ENCODE measurements at regions not wholly inside any gene's neighbourhood (a gene's known extent, or its start where the extent isn't known, plus 50 kb on each side); places are given as distances from the start of the nearest gene placed in this dataset.

GRCh38 chr2:20514596-20515269, 67.9 kb downstream of the RHOB start:
- Mint-ChIP-seq H3K4me3 (ENCODE audit: low read depth) (no peak overlapping the region), H3K4me1 (ENCODE audit: low read depth) (peaks cover 10% of the 10 kb centered on the region), H3K9me3 (peaks cover 4% of the 10 kb centered on the region), H3K27me3 (ENCODE audit: low read depth) (peaks cover 2% of the 10 kb centered on the region), H3K27ac (no peak overlapping the region), H3K36me3 (ENCODE audit: low read depth) (no peaks in the 10 kb centered on the region)
- intact Hi-C loops (cut with micrococcal nuclease) = no loop called here
- DNase-seq (ENCODE audit: low spot score) = no peak

GRCh38 chr2:20515290-20516220, 68.7 kb downstream of the RHOB start:
- Mint-ChIP-seq H3K27ac (no peak overlapping the region), H3K4me3 (ENCODE audit: low read depth) (no peak overlapping the region), H3K4me1 (ENCODE audit: low read depth) (peaks cover 8% of the 10 kb centered on the region), H3K36me3 (ENCODE audit: low read depth) (no peaks in the 10 kb centered on the region), H3K9me3 (peaks cover 4% of the 10 kb centered on the region), H3K27me3 (ENCODE audit: low read depth) (peaks cover 2% of the 10 kb centered on the region)
- no peak for DNase-seq (ENCODE audit: low spot score)
- intact Hi-C loops (cut with micrococcal nuclease) = no loop called here

GRCh38 chr2:20516291-20516645, 69.4 kb downstream of the RHOB start:
- intact Hi-C loops (cut with micrococcal nuclease) = no loop called here
- Mint-ChIP-seq H3K36me3 (ENCODE audit: low read depth) (no peaks in the 10 kb centered on the region), H3K4me1 (ENCODE audit: low read depth) (peaks cover 8% of the 10 kb centered on the region), H3K27me3 (ENCODE audit: low read depth) (peaks cover 2% of the 10 kb centered on the region), H3K4me3 (ENCODE audit: low read depth) (no peak overlapping the region), H3K27ac (no peak overlapping the region), H3K9me3 (peaks cover 4% of the 10 kb centered on the region)
- DNase-seq (ENCODE audit: low spot score) = no peak

- Mint-ChIP-seq H3K27ac (peak overlapping the region; percentile 13), H3K4me1 (ENCODE audit: low read depth) (peaks cover 8% of the 10 kb centered on the region), H3K9me3 (peaks cover 4% of the 10 kb centered on the region), H3K36me3 (ENCODE audit: low read depth) (no peaks in the 10 kb centered on the region), H3K4me3 (ENCODE audit: low read depth) (no peak overlapping the region), H3K27me3 (ENCODE audit: low read depth) (peaks cover 2% of the 10 kb centered on the region)
- no peak for DNase-seq (ENCODE audit: low spot score)
- intact Hi-C loops (cut with micrococcal nuclease) = no loop called here
These were observed 69.9 kb downstream of the RHOB start for GRCh38 chr2:20516646-20517341.

GRCh38 chr2:20519309-20519708, 72.4 kb downstream of the RHOB start:
- no peak for DNase-seq (ENCODE audit: low spot score)
- H3K4me3 Mint-ChIP-seq (ENCODE audit: low read depth) = no peak overlapping the region
- peaks cover 2% of the 10 kb centered on the region for H3K27me3 Mint-ChIP-seq (ENCODE audit: low read depth)
- no peak overlapping the region for H3K27ac Mint-ChIP-seq
- peaks cover 8% of the 10 kb centered on the region for H3K4me1 Mint-ChIP-seq (ENCODE audit: low read depth)
- intact Hi-C loops (cut with micrococcal nuclease) = no loop called here
- H3K9me3 Mint-ChIP-seq = peaks cover 4% of the 10 kb centered on the region
- no peaks in the 10 kb centered on the region for H3K36me3 Mint-ChIP-seq (ENCODE audit: low read depth)

GRCh38 chr2:20520128-20520527, 73.3 kb downstream of the RHOB start:
- no peaks in the 10 kb centered on the region for H3K36me3 Mint-ChIP-seq (ENCODE audit: low read depth)
- no peak overlapping the region for H3K4me3 Mint-ChIP-seq (ENCODE audit: low read depth)
- DNase-seq (ENCODE audit: low spot score) = no peak
- H3K27ac Mint-ChIP-seq = no peak overlapping the region
- peaks cover 8% of the 10 kb centered on the region for H3K4me1 Mint-ChIP-seq (ENCODE audit: low read depth)
- H3K27me3 Mint-ChIP-seq (ENCODE audit: low read depth) = peaks cover under 1% of the 10 kb centered on the region
- H3K9me3 Mint-ChIP-seq = peaks cover under 1% of the 10 kb centered on the region
- intact Hi-C loops (cut with micrococcal nuclease) = no loop called here

GRCh38 chr2:20521193-20521592, 74.3 kb downstream of the RHOB start:
- Mint-ChIP-seq H3K4me1 (ENCODE audit: low read depth) (peaks cover 8% of the 10 kb centered on the region), H3K9me3 (no peaks in the 10 kb centered on the region), H3K36me3 (ENCODE audit: low read depth) (no peaks in the 10 kb centered on the region), H3K27ac (no peak overlapping the region), H3K27me3 (ENCODE audit: low read depth) (no peaks in the 10 kb centered on the region), H3K4me3 (ENCODE audit: low read depth) (no peak overlapping the region)
- intact Hi-C loops (cut with micrococcal nuclease) = no loop called here
- no peak for DNase-seq (ENCODE audit: low spot score)

- Mint-ChIP-seq H3K36me3 (ENCODE audit: low read depth) (no peaks in the 10 kb centered on the region), H3K27me3 (ENCODE audit: low read depth) (no peaks in the 10 kb centered on the region), H3K9me3 (no peaks in the 10 kb centered on the region), H3K4me1 (ENCODE audit: low read depth) (peaks cover 3% of the 10 kb centered on the region), H3K27ac (no peak overlapping the region), H3K4me3 (ENCODE audit: low read depth) (no peak overlapping the region)
- intact Hi-C loops (cut with micrococcal nuclease) = no loop called here
- DNase-seq (ENCODE audit: low spot score) = no peak
These were observed 74.9 kb downstream of the RHOB start for GRCh38 chr2:20521682-20522189.

- Mint-ChIP-seq H3K36me3 (ENCODE audit: low read depth) (no peaks in the 10 kb centered on the region), H3K4me3 (ENCODE audit: low read depth) (no peak overlapping the region), H3K9me3 (no peaks in the 10 kb centered on the region), H3K27ac (no peak overlapping the region), H3K4me1 (ENCODE audit: low read depth) (no peaks in the 10 kb centered on the region), H3K27me3 (ENCODE audit: low read depth) (no peaks in the 10 kb centered on the region)
- intact Hi-C loops (cut with micrococcal nuclease) = no loop called here
- DNase-seq (ENCODE audit: low spot score) = no peak
These were observed 76.4 kb downstream of the RHOB start for GRCh38 chr2:20523073-20523798.

GRCh38 chr2:20523799-20524187, 76.9 kb downstream of the RHOB start:
- intact Hi-C loops (cut with micrococcal nuclease) = no loop called here
- no peak overlapping the region for H3K27ac Mint-ChIP-seq

GRCh38 chr2:20524412-20525040, 77.7 kb downstream of the RHOB start:
- intact Hi-C loops (cut with micrococcal nuclease) = no loop called here
- Mint-ChIP-seq H3K27ac (no peak overlapping the region), H3K4me3 (ENCODE audit: low read depth) (no peak overlapping the region), H3K27me3 (ENCODE audit: low read depth) (peaks cover under 1% of the 10 kb centered on the region), H3K4me1 (ENCODE audit: low read depth) (no peaks in the 10 kb centered on the region), H3K36me3 (ENCODE audit: low read depth) (no peaks in the 10 kb centered on the region), H3K9me3 (no peaks in the 10 kb centered on the region)
- DNase-seq (ENCODE audit: low spot score) = no peak

More at GRCh38 chr2:20523799-20524187, 76.9 kb downstream of the RHOB start:
- no peak for DNase-seq (ENCODE audit: low spot score)
- no peak overlapping the region for H3K4me3 Mint-ChIP-seq (ENCODE audit: low read depth)
- no peaks in the 10 kb centered on the region for H3K9me3 Mint-ChIP-seq
- no peaks in the 10 kb centered on the region for H3K4me1 Mint-ChIP-seq (ENCODE audit: low read depth)
- H3K27me3 Mint-ChIP-seq (ENCODE audit: low read depth) = no peaks in the 10 kb centered on the region
- no peaks in the 10 kb centered on the region for H3K36me3 Mint-ChIP-seq (ENCODE audit: low read depth)

Data from activated T-helper 2 cell treated with anti-CD3 and anti-CD28 coated beads, Interferon-gamma antibody, Interleukin-2, Interleukin-4, amounts not matched to agents 10 μg/mL and 5 μg/mL and 100 μg/mL, durations not matched to agents 14 hours and 24 hours and 36 hours (primary cell).